Muscle of leg (tissue), 3 donors: ENCODE measurements at regions not wholly inside any gene's neighbourhood (a gene's known extent, or its start where the extent isn't known, plus 50 kb on each side); places are given as distances from the start of the nearest gene placed in this dataset.
"Not testable (repeated sequence)": the region's sequence is repeated elsewhere in the genome, so short reads cannot be mapped to it uniquely, and the experiment has no call there.

Source experiments
- DNase-seq: peaks from one replicate; pipeline ENCODE4 v3.0.0; 2013
- H3K27ac ChIP-seq: one replicate; pipeline ENCODE4 v1.5.1; 2013; ENCODE audit warnings: mild to moderate bottlenecking, low read length, control low read depth
- H3K27me3 ChIP-seq: one replicate; pipeline ENCODE4 v1.6.1; 2013; ENCODE audit warnings: low read length; ENCODE audit not compliant: control insufficient read depth, insufficient read depth
- H3K36me3 ChIP-seq: one replicate; pipeline ENCODE4 v1.6.1; 2013; ENCODE audit warnings: low read length; ENCODE audit not compliant: control insufficient read depth, insufficient read depth
- H3K4me1 ChIP-seq: one replicate; pipeline ENCODE4 v1.6.1; 2013; ENCODE audit warnings: low read length; ENCODE audit not compliant: control insufficient read depth, insufficient read depth
- H3K4me3 ChIP-seq: one replicate; pipeline ENCODE4 v1.5.1; 2013; ENCODE audit warnings: low read length, control low read depth
- H3K9me3 ChIP-seq: replicated peaks from 2 replicates; pipeline ENCODE4 v1.6.1; 2013; ENCODE audit warnings: low read depth, low read length; ENCODE audit not compliant: control insufficient read depth
- WGBS: methylation state at CpG from one replicate; pipeline ENCODE4 v1.1.5; 2013; ENCODE audit warnings: missing lambda C conversion rate; ENCODE audit not compliant: insufficient coverage; 5-methylcytosine and 5-hydroxymethylcytosine counted together

DNA sequence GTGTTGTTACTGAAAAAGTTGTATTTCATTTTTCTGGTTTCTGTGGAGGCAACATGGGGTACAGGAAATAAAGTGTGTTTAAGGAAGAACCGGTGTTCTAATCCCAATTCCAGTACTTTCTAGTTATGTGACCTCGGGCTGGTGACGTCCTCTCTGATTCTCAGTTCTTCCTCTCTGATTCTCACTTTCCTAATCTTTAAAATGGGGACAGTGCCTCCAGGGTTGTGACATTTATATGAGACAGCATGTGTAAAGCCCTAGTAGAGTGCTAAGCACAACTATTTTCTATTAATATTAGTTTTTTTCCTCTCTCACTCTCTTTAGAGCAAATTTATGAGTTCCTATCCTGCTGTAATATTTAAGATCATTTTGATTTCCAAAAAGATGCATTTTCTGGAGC lies 50.9 kb upstream of the PTPDC1 start:
- H3K27ac ChIP-seq = no peak overlapping the region
- H3K9me3 ChIP-seq = no peaks in the 10 kb centered on the region
- DNase-seq = no peak
- H3K36me3 ChIP-seq = no peaks in the 10 kb centered on the region
- H3K27me3 ChIP-seq = no peaks in the 10 kb centered on the region
- H3K4me3 ChIP-seq = no peak overlapping the region
- WGBS = no CpG with 5 or more reads among the region's 3 CpGs
- H3K4me1 ChIP-seq = peaks cover 6% of the 10 kb centered on the region

DNA sequence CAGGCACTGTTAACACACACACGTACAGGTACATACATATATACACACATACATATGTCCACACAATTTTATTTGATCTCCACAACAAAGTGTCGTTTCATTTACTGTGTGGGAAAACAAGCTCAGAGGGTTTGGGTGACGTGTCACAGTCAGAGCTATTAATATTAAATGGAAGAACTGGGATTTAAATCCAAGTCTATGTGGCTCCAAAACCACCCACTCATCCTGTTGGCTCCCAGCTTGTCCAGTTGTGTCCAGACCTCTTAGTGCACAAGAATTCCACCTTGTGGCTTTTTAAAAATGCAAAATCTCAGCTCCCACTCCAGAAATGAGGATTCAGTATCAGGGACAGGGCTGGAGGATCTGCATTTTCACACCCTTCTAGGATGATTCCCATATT lies 52.3 kb upstream of the PTPDC1 start:
- no CpG with 5 or more reads among the region's 3 CpGs for WGBS
- Histone ChIP-seq H3K27me3 (no peaks in the 10 kb centered on the region), H3K4me1 (peaks cover 6% of the 10 kb centered on the region), H3K4me3 (no peak overlapping the region), H3K36me3 (no peaks in the 10 kb centered on the region), H3K27ac (no peak overlapping the region), H3K9me3 (peaks cover 1% of the 10 kb centered on the region)
- DNase-seq = peak; percentile 34

DNA sequence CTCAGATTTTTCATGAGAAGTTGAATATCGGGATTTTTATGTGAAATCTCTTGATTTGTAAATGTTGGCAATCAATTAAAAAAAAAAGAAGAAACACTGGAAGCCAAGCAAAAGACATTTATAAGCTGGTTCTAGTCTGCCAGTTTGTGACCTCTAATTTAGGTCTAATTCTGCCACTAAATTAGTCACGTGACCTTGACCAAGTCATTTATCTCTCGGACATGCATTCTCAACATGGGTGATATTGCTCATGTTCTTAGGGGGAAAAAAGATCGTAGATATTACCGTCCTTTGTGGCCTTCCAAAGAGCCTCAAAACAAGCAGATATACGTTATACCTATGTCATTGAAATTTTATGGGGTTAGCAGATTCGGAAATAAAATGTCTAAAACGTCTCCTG lies 52.9 kb upstream of the PTPDC1 start:
- WGBS = 41% methylated on average over 2 of the region's 8 CpGs
- Histone ChIP-seq H3K4me3 (peak overlapping the region; percentile 90), H3K9me3 (peaks cover 2% of the 10 kb centered on the region), H3K4me1 (peaks cover 6% of the 10 kb centered on the region), H3K27ac (no peak overlapping the region), H3K36me3 (no peaks in the 10 kb centered on the region), H3K27me3 (no peaks in the 10 kb centered on the region)
- DNase-seq = peak; percentile 9

DNA sequence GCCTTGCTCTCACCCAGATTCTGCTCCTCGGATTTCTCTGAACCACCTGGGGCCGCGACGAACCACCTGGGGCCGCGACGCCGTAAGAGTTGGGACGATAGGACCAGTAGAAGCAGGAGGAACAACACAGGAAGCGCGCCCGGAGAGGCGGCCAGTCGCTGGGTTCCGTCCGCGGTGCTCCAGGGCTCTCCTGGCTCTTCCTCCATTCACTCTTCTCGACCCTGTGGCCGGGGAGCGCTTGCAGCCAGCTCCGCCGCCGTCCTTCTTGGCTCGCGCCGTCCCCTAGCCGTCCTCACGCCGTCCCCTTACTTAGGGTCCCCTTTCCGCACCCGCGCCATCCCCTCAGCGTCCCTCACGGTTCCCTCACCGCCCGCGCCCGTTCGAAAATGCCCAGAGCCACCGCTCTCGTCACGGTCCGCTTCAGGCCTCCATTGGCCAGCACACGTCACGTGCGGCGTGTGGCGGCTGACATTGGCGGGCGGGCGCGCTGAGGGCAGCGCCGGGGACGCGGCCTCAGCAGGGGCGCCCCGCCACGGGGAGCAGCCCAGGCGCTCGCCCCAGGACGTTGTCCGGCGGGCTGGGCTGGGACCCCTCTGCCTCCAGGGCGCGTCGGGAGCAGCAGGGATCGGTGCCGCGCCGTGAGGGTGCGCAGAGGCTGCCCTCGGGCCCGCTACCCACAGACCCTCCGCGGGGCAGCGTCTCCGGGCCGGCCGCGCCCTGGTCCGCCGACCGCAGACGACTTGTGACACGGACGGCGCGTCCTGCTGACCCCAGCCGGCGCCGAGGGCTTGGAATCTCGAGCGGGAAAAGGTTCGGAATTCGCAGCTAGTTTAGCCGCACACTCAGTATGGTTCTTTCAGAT lies 53.7 kb upstream of the PTPDC1 start:
- Histone ChIP-seq H3K4me1 (peaks cover 6% of the 10 kb centered on the region), H3K27me3 (no peaks in the 10 kb centered on the region)

DNA sequence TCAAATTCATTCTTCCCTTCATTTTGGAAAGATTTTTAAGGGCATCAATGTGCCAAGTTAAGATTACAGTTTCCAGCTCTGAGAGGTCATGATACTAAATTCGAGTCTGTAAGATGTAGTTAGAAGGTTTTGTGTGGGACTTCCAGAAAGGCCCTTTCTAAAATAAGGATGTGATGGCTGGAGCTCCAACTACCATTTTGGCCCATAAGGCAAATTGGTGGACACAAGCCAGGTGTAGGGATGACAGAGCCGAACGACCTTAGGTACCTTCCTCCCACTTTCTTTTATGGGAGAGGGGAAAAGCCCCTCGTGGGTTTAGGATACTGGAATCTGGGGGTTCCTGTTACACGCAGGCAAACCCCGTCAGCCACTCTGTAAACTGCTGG lies 54.3 kb upstream of the PTPDC1 start:
- 30% methylated on average over 2 of the region's 6 CpGs for WGBS
- no peaks in the 10 kb centered on the region for H3K27me3 ChIP-seq
- H3K9me3 ChIP-seq = peaks cover 5% of the 10 kb centered on the region
- H3K27ac ChIP-seq = peak overlapping the region; percentile 88
- peak; percentile 24 for DNase-seq
- no peaks in the 10 kb centered on the region for H3K36me3 ChIP-seq
- peaks cover 6% of the 10 kb centered on the region for H3K4me1 ChIP-seq
- H3K4me3 ChIP-seq = peak overlapping the region; percentile 90

More for the DNA sequence above, 53.7 kb upstream of the PTPDC1 start:
- Histone ChIP-seq H3K4me3 (peak overlapping the region; percentile 90), H3K36me3 (no peaks in the 10 kb centered on the region), H3K9me3 (peaks cover 5% of the 10 kb centered on the region), H3K27ac (peak overlapping the region; percentile 88)
- under 1% methylated on average over 97 of the region's 97 CpGs for WGBS
- DNase-seq = peak; percentile 95

DNA sequence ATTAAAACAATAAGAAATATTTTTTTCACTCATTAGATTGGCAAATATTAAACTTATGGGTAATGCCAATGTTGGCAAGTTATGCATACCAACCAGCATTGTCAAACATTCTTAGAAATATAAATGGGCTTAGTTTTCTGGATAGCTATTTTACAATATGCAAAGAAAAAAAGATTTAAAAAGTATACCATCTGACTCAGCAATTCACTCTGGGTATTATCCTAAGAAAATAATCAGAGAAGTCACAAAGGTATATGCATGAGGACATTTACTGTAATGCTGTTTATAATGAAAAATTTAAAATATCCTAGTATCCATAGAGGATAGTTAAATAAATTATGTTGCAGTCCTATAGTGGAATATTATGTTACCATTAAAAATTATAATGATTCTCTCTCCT lies 57.4 kb upstream of the PTPDC1 start:
- peaks cover 5% of the 10 kb centered on the region for H3K9me3 ChIP-seq
- no peaks in the 10 kb centered on the region for H3K27me3 ChIP-seq
- no peak overlapping the region for H3K4me3 ChIP-seq
- H3K27ac ChIP-seq = no peak overlapping the region
- peaks cover 6% of the 10 kb centered on the region for H3K4me1 ChIP-seq
- DNase-seq = no peak
- H3K36me3 ChIP-seq = no peaks in the 10 kb centered on the region

DNA sequence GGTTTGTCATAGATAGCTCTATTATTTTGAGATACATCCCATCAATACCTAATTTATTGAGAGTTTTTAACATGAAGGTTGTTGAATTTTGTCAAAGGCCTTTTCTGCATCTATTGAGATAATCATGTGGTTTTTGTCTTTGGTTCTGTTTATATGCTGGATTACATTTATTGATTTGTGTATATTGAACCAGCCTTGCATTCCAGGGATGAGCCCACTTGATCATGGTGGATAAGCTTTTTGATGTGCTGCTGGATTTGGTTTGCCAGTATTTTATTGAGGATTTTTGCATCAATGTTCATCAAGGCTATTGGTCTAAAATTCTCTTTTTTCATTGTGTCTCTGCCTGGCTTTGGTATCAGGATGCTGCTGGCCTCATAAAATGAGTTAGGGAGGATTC lies 61.8 kb upstream of the PTPDC1 start:
- not testable (repeated sequence) for DNase-seq, H3K4me3 ChIP-seq, H3K27ac ChIP-seq

DNA sequence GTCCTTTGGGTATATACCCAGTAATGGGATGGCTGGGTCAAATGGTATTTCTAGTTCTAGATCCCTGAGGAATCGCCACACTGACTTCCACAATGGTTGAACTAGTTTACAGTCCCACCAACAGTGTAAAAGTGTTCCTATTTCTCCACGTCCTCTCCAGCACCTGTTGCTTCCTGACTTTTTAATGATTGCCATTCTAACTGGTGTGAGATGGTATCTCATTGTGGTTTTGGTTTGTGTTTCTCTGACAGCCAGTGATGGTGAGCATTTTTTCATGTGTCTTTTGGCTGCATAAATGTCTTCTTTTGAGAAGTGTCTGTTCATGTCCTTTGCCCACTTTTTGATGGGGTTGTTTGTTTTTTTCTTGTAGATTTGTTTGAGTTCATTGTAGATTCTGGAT lies 63.4 kb upstream of the PTPDC1 start:
- no CpG with 5 or more reads among the region's 2 CpGs for WGBS
- H3K36me3 ChIP-seq, H3K27me3 ChIP-seq, H3K4me3 ChIP-seq, H3K27ac ChIP-seq, DNase-seq, H3K4me1 ChIP-seq, H3K9me3 ChIP-seq: not testable (repeated sequence)

More for the DNA sequence above, 61.8 kb upstream of the PTPDC1 start:
- H3K4me1 ChIP-seq, H3K36me3 ChIP-seq, H3K9me3 ChIP-seq, H3K27me3 ChIP-seq: not testable (repeated sequence)

DNA sequence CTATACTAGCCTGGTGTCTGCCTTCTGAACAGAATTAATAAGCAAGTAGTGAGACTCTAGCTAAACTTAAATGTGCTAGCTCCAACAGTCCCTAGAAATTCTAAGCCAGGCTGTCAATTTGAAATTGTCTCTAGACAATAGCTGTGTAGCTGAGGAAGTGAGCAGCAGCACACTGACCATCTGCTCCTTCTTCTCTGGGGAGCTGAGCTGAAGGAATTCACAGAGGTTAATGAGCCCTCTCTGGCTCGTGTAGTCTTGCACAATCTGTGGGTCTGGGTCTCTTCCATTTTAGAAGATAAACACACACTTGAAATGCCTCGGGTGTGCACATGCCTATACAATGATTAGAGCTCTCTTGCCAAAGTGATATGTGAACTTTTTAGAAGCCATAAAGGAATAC lies 63.5 kb upstream of the BARX1 start:
- peak; percentile 71 for DNase-seq
- peak overlapping the region; percentile 24 for H3K27ac ChIP-seq
- no peaks in the 10 kb centered on the region for H3K27me3 ChIP-seq
- no peak overlapping the region for H3K4me3 ChIP-seq
- no peaks in the 10 kb centered on the region for H3K36me3 ChIP-seq
- no peaks in the 10 kb centered on the region for H3K9me3 ChIP-seq
- H3K4me1 ChIP-seq = peaks cover 3% of the 10 kb centered on the region
- 0% methylated on average over 1 of the region's 2 CpGs for WGBS

DNA sequence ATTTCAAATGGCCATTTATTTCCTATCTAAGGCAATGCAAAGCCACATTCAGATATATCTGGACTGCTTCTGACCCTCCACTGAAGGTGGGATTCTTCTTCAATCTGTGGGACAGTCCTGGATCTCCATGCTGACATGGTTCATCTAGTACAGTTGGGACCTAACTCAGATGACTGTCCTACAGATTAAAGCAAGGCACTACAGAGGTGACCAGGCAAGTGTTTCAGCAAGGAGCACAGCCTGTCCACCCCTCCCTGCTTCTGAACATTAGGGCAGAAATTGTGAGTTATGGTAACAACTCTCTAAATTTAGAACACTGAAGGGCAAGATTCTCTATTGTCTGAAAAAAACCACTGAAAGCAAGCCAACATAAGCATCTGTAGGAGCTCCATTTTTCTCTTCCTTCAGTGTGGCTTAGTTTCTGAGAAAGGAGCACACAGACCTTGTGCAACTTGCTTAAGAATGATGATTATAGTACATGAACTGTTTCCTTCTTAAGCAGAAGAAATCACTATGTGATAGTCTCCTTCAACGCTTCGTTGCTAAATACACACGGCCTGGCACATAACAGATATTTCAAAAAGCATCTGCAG lies 62.9 kb upstream of the BARX1 start:
- Histone ChIP-seq H3K27ac (peak overlapping the region; percentile 29), H3K9me3 (no peaks in the 10 kb centered on the region), H3K27me3 (no peaks in the 10 kb centered on the region), H3K4me1 (peaks cover 3% of the 10 kb centered on the region), H3K36me3 (no peaks in the 10 kb centered on the region), H3K4me3 (no peak overlapping the region)
- DNase-seq = peak; percentile 44
- WGBS = no CpG with 5 or more reads among the region's 3 CpGs
